EL (cell line): ENCODE measurements at regions not wholly inside any gene's neighbourhood (a gene's known extent, or its start where the extent isn't known, plus 50 kb on each side); places are given as distances from the start of the nearest gene placed in this dataset.
"Not testable (repeated sequence)": the region's sequence is repeated elsewhere in the genome, so short reads cannot be mapped to it uniquely, and the experiment has no call there.

ENCODE experiments used
- DNase-seq: peaks from one replicate; pipeline ENCODE4 v3.0.0-alpha.2; 2016

DNA sequence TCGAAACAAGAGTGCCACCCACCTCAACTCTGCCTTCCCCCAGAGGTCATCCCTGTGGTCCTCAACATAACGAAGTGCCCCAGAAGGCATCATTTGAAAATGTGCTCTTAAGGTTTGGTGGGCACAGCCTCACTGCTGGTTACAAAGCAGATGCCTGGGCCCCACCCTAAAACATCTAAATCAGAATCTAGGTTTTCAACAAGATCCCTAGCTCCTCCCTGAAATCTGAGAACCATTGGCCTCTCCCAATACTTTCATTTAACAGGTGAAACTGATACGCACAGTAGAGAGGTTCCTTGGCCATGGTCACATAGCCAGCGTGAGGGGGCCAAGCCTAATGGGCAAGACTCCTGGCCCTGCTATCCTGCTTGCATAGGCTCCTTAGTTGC lies 376.2 kb upstream of the CLINT1 start:
- no peak for DNase-seq

DNA sequence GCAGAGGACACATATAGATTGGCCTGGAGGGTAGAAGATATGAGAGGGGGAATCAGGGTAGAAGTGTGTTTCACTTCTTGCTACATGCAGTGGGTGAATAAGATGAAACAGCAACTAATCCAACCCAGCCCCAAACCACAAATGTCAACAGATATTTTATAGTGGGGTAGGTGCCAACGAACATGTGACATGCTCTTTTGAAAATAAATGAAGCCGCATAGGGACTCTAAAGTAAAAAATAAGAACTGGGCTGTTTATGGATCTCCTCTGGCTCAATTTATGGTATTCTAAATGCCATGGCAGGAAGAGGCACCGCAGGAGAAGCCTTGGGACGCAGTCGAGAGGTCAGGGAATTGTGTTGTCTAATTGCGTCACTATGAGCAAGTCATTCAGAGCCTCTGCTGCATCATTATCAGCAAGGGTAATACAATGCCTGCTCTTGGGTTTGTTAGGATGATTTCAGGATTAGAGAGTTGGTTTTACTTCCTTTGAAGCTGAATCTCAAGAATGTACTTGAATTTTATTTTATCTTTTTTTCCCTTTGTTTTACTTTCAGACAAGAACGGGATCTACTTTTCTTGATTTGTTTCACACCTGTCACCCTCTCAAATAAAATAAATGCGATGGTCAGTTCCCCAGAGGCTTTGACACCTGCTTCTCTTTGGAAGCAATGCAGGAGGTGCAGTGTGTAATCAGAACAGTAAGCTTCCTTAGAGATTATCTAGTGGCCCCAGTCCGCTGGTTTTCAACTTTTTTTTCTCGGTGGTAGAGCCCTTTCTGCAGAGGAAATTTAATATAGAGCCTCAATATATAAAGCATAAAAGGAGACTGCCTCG lies 375.6 kb upstream of the CLINT1 start:
- DNase-seq: peak; percentile 11

DNA sequence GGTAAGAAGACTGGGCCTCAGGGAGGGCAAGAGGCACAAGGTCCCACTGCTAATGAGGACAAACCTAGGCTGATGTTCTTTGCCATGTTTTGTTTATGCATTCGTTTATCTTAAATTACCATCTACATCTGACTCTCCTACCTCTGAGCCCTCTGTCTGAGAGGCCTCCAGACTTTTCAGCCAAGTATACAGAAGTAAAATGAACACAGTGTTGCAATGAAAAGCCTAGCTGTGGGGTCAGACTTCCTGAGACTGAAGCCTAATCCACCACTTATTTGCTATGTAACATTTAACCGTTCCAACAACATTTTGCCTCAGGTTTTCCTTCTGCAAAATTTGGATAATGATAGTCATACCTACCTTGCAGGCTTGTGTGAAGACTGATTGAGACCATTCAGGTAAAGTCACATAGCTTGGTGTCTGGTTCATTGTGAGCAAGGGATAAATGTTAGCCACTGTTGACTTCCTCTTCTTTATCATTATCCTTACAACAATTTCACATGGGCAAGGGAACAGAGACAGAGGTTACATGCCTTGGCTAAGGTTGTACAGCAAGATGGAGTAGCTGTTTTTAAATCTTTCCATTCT lies 374.9 kb upstream of the CLINT1 start:
- no peak for DNase-seq

DNA sequence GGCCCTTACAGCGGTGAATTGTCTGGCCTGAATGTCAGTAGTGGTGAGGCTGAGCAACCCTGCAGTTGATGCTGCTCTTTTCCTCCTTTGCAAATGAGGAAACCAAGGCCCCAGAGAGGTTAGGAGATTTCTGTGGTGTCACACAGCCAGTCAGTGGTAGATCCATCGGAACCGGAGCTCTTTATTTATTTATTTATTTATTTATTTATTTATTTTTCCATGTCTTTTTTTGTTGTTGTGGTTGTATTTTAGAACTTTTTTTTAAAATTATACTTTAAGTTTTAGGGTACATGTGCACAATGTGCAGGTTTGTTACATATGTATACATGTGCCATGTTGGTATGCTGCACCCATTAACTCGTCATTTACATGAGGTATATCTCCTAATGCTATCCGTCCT lies 368.4 kb upstream of the CLINT1 start:
- DNase-seq: not testable (repeated sequence)

DNA sequence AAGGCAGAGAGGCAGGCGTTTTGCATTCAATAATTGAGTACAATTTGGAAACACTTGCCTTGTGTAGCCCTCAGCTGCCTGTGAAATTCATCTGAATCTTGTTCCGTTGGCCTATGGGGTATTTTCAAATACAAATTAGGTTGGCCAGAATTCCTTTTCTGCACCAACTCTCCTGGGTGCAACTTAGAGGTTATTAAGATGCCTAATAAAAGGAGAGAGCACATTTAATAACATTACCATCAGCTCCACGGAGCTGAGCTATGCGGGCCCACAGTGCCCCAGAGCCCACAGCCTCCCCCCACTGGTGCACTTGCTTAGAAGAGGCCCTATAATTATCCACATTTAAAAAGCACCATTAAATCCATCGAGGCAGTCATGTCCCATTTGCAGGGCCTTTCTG lies 367.6 kb upstream of the CLINT1 start:
- DNase-seq: no peak

DNA sequence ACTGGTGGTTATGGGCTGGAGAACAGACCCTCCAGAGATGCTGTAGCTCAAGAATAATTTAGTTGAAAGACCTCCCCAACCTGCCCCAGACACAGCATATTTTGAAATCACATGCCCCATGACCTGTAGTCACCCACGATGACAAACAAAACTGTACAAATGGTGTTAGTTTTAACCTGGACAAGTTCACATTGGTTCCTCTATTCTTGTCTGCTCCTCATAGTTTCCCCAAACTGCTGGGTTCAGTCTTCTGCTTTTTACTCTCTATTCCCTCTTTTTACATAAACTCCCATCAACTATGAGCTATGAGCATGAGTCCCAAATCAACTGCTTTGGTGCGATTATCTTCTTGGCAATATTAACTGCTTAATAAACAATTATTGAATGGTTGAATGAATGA lies 365.3 kb upstream of the CLINT1 start:
- DNase-seq: no peak

DNA sequence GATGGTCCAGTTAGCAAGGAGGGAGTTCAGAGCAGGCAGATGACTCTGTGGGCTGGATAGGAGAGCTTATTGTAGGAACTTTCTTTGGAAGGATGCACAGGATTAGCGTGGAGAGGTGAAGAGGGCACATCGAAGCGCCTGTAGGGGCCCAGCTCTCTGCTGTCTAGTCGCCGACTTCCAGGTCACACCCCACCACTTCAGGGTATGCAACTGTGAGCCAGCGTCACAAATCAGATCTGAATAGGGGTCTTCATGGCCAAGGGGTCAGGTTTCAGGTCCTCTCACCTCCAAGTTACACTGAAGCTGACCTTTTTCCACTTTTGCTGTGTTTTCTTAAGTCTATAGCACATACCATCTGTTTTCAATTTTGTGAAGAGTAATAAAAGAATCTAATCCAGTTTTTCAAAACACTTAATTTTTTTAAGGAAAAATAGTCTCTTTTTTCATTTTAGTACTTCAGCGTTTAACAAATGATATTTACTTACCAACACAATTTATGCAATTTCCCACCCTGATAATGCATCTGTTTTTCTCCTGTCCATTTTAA lies 364.2 kb upstream of the CLINT1 start:
- no peak for DNase-seq

DNA sequence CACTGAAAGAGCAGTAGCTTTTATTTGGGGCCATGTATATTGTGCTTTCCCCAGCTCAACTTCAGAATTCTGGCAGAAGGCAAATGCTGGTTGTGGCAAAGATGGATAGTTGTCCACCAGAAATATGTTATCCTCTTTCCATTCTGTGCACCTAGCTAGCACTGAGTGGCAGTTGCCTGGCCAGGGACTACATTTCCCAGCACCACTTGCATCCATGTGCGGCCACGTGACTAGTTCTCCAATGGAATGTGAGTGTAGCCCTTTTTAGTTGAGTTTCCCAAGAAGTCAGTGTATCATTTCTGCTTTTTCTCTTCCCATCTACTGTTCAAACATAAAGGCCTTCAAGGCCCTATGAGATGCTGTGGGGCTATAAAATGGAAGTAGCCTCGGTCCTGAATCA lies 354.0 kb upstream of the CLINT1 start:
- peak; percentile 18 for DNase-seq

DNA sequence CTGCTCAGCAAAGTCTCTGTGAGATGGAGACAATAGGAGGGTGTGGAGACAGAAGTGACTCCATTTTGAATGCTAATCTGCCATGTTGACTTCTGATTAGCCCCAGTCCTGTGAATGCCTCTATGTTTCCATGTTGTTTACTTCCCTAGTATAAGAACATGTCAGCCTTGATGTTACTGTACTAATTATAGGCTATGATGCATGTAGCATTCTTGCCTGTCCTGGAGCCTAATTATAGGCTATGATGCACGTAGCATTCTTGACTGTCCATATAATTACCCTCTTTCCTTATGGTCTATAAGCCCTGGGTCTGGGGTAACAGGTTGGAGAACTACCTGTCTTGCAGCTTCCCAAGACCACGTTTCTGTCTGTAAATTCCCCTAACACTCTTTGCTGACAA lies 353.3 kb upstream of the CLINT1 start:
- no peak for DNase-seq

DNA sequence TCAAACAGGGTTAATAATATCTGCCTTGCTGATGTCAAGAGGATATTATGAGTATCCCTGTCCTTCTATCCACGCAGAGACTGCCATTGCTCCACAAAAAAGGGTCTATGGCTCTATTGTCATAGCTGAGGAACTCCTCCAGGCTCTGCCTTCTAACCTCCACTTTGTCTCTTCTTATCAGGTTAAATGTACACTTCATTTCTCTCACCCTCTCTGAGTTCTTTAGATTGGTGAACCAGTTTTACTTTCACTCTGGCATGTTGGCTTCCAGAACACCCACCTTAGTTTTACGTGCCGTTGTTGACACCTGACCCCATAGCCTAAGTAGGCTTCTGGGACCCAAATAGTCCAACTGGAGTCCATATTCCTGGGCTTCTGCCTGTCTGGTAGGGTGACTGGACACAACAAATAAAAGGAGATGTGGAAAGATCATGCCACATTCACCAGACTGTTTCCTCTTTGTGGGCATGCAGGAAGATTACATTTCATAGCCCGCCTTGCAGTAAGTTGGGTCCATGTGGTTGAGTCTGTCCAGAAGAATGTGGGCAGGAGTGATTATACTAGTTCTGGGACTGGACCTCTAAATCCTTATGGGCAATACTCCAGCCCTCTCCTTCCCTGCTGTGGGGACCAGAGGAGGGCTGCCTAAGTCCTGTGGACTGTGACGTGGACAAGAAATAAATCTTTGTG lies 350.4 kb upstream of the CLINT1 start:
- DNase-seq: no peak

DNA sequence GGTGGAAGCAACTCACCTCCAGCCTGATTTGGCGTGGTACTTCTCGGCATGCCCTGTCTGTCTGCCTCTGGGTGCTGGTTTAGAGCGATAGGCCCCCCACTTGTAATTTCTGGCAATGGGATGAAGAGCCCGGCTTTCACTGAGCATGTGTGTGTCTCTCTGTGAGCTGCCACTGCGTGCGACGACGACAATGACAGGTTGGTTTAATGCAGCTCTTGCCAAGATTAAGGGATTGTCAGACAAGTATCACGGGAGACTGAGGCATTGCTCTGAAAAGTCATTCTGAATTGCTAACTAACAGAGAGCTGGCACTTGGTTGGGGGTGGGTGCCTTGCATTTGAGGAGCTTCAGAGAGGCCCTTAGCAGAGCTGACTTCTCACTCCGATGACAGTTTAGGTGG lies 348.8 kb upstream of the CLINT1 start:
- DNase-seq: no peak

DNA sequence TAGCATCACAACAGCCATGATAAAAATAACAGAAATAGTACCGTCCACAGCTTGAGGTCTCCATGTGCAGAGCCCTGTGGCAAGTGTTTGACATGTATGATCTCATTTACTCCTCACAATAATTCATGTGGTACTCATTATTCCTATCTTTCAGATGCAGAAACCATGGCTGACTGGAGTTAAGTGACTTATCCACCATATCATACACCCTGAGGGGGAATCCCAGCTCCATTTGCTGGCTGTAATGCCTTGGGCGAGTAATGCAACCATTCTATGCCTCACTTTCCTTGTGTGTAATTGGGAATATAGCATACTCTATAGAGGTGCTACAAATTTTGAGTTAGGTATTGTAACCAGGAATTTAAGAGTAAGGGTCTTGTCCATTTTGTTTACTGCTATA lies 347.0 kb upstream of the CLINT1 start:
- DNase-seq: no peak

DNA sequence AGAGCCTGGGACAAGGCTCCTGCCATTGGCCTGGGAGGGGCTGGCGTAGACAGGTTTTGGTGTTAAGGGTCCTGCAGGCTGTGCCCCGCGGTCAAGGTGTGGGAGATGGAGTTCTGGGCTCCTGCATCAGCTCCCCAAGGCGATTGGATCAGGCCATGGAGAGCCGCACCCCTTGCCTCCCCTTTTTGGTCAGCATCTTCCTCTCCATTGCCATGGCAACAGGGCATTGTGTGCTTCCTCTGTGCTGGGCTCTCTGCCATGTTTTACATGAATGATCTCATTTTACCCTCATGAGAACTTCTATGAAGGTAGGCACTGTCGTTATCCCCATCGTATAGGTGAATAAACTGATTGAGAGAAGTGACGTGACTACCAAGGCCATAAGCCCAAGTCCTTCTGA lies 344.3 kb upstream of the CLINT1 start:
- no peak for DNase-seq

DNA sequence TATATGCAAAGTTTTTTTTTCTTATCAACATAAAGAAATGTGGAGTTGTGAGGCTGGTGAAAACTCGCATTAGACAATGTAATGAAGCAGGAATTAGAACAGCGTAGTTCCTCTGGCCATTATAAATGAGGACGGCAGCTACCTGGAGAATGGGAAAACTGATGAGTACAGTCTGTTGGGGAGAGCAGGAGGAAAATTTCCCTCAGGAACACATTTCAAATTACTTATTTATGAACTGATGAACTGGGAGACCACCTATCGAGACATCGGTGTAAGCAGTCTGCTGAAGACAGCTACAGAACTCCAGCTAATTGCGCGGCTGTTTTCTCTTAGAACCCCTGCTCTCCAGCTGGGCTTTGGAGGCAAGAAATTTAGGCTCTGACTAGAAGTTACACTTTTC lies 343.9 kb upstream of the CLINT1 start:
- no peak for DNase-seq

DNA sequence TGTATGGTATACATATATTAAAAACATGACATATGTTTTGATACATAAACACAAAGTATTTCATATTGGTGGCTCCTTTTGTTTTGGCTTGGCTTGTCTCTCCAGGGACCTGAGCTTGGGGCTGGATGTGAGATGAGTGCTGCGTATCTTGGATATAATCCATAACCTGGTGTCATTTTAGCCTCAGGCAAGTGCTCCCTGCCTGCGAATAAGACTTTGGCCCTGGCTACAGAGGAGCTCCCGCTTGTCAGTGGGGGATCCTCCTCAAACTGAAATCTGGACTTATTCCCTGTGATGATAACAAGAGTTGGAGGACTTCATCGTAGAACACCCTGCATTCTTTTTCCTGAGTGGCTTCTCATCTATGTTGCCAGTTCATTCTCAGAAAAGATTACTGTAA lies 341.7 kb upstream of the CLINT1 start:
- no peak for DNase-seq

DNA sequence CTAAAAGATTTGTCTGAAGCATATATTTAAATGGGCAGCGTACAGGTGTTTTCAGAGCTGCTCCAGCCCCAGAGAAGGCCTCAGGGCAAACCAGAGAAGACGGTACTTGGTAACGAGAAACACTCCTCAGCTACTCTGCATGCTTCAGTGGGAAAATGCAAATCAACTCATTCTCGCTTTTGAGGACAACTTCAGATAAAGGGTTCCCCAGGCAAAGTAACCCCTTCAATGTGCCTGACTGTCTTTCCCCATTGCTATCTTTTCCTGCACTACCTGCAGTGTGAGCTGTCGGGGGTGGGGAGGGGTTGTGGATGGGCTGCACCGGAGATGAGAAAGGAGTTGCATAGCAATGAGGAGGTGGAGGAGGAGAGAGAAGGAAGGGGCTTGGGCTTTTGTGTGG lies 339.7 kb upstream of the CLINT1 start:
- no peak for DNase-seq

DNA sequence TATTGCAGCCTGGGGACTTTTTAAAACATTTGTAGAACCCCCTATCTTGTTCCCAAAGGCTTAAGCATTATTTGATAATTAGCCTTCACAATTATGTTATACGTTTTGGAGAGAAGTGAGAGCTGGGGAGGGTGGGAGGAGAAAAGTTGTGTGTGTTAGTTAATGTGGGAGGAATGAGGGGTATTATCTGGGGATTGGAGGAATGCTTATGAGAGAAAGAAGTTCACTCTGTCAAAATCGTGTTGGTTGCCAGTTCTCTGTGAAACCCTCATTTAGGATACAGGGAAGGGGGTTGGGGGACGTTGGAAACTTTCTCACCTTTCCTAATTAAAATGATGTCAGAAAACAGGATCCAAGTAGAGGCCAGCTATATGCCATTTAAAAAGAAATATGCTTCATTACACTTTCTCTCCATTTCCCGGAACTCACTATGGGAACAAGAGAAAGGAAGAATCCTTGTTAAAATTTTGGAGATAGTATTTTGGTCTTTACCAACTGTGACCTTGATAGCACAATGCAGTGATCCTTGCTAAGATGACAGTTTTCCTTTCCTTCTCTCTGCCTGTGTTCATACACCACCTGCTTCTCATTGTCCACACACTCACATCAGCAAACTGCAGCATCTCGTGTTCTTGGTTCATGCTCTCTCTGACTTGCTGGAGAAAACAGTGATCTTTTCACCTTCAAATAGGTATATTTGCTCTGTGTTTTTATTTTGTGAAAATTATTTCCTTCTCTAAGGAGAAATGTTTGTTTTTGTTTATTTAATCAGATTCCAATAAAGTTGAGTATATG lies 336.7 kb upstream of the CLINT1 start:
- DNase-seq: no peak

DNA sequence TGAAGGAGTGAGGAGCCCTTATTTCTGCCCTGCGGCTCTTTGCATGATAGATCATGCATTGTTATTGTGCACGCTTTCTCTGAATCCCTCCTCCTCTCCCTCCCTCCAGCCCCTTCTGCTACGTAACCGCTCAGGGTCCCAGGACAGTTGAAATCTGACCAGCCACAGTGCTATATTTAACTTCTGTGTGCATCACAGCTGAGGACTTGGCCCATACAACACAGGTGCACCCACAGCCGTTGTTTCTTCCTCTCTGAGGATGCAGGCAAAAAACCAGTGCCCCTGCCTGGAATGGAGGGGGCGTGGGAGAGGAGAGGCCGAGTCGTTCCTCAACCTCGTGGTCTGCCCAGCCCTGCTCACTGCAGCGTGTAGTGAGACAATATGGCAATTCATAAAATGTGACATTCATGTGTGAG lies 335.6 kb upstream of the CLINT1 start:
- no peak for DNase-seq

DNA sequence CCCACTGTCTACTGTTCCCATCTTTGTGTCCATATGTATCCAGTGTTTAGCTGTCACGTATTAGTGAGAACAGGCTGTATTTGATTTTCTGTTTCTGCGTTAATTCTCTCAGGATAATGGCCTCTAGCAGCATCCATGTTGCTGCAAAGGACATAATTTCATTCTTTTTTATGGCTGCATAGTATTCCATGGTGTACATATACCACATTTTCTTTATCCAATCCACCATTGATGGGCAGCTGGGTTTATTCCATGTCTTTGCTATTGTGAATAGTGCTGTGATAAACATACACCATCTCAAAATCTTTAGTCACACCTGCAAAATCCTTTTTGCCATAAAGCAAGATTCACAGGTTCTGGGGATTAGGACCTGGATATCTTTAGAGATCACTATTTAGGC lies 334.4 kb upstream of the CLINT1 start:
- not testable (repeated sequence) for DNase-seq

DNA sequence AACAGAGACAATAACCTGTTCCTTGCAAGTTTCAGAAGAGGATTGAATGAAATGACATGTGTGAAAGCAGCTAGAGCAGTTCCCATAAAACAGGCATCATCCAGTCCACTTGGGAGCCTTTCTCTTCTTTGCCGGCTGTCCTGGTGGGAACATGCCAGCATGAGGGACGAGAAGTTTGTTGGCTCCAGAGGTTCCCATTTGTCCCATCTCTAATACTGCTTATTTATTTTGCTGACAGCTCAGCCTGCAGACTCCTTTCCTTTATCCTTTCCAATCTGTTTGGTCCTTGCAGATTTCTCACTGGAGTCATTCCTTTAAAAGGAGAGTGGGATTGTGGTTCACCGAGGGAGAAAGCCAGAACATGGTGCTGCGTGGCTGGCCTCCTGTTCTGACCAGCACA lies 321.5 kb upstream of the CLINT1 start:
- no peak for DNase-seq

DNA sequence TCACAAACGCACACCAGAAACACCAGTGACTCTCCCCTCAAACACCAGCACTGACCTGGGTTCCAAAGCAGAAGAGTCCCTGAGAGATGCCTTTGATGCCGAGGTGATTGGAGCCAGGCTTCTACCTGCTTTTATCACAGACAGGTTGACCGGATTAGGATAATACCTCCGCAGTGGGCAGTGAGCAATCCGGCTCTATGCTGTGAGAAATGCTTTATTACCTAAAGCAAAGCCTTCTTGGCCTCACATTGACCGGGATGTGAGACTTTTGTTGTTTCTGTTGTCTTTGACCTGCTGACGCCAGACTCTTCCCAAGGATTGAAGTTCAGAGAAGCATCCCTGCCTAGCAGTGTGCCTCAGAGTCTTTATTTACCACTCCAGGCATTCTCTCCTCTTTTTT lies 320.3 kb upstream of the CLINT1 start:
- DNase-seq: no peak

DNA sequence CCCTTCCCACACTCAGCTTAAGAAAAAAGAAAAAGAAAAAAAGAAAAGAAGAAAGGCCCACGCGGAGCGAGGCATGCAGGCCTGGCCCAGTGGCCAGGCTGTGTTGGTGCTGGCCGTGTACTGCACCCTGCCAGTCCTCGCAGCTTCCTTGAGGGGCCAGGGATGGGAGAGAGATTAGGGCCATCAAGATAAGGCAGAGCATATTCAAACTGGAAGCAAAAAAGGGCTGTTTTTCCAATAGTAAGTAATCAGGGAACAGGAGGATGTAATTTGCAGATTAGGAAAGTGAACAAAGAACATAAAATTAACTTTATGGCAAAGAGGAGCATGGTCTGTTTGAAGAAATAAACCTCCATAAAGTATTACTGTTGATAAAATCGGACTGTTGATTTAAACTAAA lies 319.6 kb upstream of the CLINT1 start:
- DNase-seq: no peak

DNA sequence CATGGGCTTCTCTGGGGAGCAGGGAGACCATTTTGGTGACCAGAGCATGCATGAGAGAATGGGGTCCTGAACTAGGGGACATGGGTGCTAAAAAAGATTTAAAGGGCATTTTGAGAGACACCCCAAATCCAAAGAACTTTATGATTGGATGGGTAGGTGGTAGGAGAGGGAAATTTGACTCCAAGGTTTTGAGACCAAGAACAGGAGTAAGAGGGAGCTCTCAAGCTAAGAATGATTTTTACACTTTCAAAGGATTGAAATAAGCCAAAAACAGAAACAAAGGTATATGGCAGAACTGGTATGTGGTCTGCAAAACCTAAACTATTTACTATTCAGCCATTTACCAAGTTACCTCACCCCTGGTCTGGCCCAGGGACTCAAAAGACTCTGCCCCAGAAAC lies 318.2 kb upstream of the CLINT1 start:
- no peak for DNase-seq
